Ovary (tissue), 7 donors: ENCODE measurements at regions not wholly inside any gene's neighbourhood (a gene's known extent, or its start where the extent isn't known, plus 50 kb on each side); places are given as distances from the start of the nearest gene placed in this dataset.

Experiments used
- DNase-seq, 5 donors: peaks; one replicate each; pipeline ENCODE4 v3.0.0-alpha.2; 2019 to 2020
- H3K27ac ChIP-seq, 2 donors: fragments of 200-600 bp; one replicate each; pipeline versions ENCODE4 v1.5.1 to v1.8.0; 2019 to 2022
- H3K27me3 ChIP-seq: fragments of 200-600 bp; one replicate; pipeline ENCODE4 v1.8.0; 2022
- H3K36me3 ChIP-seq: fragments of 200-600 bp; sonication (generic); one replicate; pipeline ENCODE4 v1.5.1; 2019
- H3K4me1 ChIP-seq: one replicate; pipeline ENCODE4 v1.8.1; 2013; ENCODE audit warnings: mild to moderate bottlenecking, moderate library complexity; ENCODE audit not compliant: insufficient read depth
- H3K4me3 ChIP-seq: fragments of 200-600 bp; sonication (generic); one replicate; pipeline ENCODE4 v1.5.1; 2017
- H3K9me3 ChIP-seq, 2 donors: fragments of 200-600 bp in 1 of 2; sonication (generic) in 1 of 2; one replicate each; pipeline versions ENCODE4 v1.5.1 to v1.8.1; 2013 to 2019; ENCODE audit warnings: mild to moderate bottlenecking in 1 of 2, moderate library complexity in 1 of 2
- EP300 ChIP-seq: sonication (generic); formaldehyde crosslinking; IDR thresholded peaks from one replicate; pipeline ENCODE4 v1.6.1; 2017; ENCODE audit warnings: antibody characterized with exemption
- POLR2A ChIP-seq: fragments of 450-650 bp; IDR thresholded peaks from one replicate; pipeline ENCODE4 v1.6.1; 2017; ENCODE audit warnings: antibody characterized with exemption, mild to moderate bottlenecking, moderate library complexity
- WGBS, 3 donors: extraction: QIAGEN DNeasy Blood & Tissue Kit in 1 of 3; methylation state at CpG; one replicate each; pipeline versions ENCODE4 v1.1.5 to v1.1.7; 2013 to 2017; 5-methylcytosine and 5-hydroxymethylcytosine counted together
- intact Hi-C, 4 donors: fragments of 100-400 bp; cut with DNase I; formaldehyde crosslinking; loops; one replicate each; pipeline versions ENCODE4 v1.11.0 to v1.15.1; 2022 to 2023
- TF ChIP-seq, protein P1 (sequence below), 3 donors: fragments of 450-650 bp in 2 of 3; fragments of 200-600 bp in 1 of 3; IDR thresholded peaks; one replicate each; pipeline versions ENCODE4 v1.5.1 to v1.8.0; 2016 to 2022; ENCODE audit warnings: antibody characterized with exemption in 3 of 3, mild to moderate bottlenecking in 1 of 3
- donor health status: DM: no; HTN: no; CAD: no; lungs with moderate emphysema.
- donor health status: DM: no; HTN: no; CAD: no.
- donor health status: Bipolar disorder and iron deficiency.
- donor health status: DM: no; HTN: no; CAD: no.
- donor health status: DM: yes; HTN: yes; CAD: no.

DNA sequence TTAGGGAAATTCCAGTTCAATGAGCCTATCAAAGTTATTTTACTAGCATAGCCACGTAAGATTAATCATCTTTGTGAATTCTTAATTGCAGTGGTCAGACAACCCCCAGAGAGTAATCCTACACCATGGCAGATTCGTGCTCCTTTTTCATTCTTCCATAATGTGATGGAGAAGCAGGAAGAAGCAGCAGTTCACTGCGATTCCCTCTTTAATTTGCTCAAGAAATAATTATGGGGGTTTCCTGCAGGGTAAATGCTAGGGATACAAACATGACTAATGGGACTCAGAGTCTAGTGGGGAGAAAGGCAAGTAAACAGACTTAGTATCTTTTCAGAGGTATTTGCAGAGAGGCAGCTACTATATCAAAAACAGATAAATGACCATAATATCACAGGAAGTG is 175.8 kb upstream of the HNRNPA3 start:
- Histone ChIP-seq H3K27ac (no peak overlapping the region), H3K4me3 (no peak overlapping the region), H3K9me3 (no peaks in the 10 kb centered on the region), H3K27me3 (no peaks in the 10 kb centered on the region), H3K36me3 (no peaks in the 10 kb centered on the region), H3K4me1 (no peaks in the 10 kb centered on the region)
- WGBS, 3 donors = 55 to 77% (median 66%) methylated on average over 3 of the region's 3 CpGs
- TF ChIP-seq, protein P1, sequence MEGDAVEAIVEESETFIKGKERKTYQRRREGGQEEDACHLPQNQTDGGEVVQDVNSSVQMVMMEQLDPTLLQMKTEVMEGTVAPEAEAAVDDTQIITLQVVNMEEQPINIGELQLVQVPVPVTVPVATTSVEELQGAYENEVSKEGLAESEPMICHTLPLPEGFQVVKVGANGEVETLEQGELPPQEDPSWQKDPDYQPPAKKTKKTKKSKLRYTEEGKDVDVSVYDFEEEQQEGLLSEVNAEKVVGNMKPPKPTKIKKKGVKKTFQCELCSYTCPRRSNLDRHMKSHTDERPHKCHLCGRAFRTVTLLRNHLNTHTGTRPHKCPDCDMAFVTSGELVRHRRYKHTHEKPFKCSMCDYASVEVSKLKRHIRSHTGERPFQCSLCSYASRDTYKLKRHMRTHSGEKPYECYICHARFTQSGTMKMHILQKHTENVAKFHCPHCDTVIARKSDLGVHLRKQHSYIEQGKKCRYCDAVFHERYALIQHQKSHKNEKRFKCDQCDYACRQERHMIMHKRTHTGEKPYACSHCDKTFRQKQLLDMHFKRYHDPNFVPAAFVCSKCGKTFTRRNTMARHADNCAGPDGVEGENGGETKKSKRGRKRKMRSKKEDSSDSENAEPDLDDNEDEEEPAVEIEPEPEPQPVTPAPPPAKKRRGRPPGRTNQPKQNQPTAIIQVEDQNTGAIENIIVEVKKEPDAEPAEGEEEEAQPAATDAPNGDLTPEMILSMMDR (IDR thresholded peaks at IDR 0.05) = no peak
- TF ChIP-seq POLR2A (no peak), EP300 (no peak)
- intact Hi-C loops = no loop called here
- no peak for DNase-seq

DNA sequence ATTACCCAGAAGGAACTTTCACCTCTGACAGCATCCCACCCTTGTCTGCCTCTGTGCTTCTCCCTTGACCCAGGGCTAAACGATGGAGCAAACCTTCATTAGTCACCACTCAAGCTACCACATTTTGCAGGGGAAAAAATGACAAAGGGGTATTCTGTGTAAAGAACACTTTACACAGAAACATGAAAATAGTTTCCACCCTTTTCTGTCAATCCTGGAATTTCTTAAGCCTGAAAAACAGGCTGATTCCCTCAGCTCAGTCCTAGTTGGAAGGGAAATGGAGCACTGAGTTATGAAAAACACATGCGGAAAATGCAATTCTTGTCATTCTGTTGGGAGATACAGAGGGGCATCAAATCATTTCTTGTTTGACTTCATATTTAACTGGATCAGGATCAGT is 175.0 kb upstream of the HNRNPA3 start:
- intact Hi-C loops = no loop called here
- Histone ChIP-seq H3K4me3 (no peak overlapping the region), H3K36me3 (no peaks in the 10 kb centered on the region), H3K4me1 (no peaks in the 10 kb centered on the region), H3K27ac (no peak overlapping the region), H3K9me3 (no peaks in the 10 kb centered on the region), H3K27me3 (no peaks in the 10 kb centered on the region)
- 75 to 85% (median 81%) methylated on average over 2 of the region's 2 CpGs for WGBS, 3 donors
- TF ChIP-seq, protein P1 (IDR thresholded peaks at IDR 0.05) = no peak
- no peak for TF ChIP-seq POLR2A
- no peak for TF ChIP-seq EP300
- DNase-seq = no peak

DNA sequence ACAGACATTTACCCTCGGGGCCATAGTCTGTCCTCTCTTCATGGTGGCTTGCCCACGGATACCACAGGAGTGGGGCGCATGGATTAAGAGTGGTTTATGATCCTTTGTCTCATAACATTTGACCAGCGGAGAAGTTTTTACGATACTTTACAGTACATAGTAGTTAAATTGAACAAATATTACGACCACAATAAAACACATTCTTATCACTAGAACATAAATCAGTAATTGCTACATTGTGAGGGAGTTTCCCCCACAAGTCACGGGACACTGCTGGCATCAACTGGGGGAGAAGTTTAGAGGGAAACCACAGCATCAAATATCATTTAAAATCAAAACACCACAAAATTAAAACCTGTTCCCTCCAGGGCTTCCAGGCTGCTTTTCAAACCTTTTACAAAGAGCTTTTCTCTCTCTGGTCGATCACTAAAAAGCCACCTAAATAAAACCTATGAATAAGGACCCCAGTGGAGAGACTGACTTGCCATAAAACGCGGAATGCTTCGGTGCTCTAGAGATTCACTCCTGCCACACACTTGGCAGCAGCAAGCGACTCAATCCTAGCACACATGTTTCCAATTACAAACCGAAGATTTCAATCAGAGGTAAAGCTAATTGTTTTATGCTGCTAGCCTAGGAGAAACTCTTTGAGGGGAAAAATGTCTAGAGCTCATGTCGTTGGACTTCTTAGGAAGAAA is 173.7 kb upstream of the HNRNPA3 start:
- Histone ChIP-seq H3K27ac (no peak overlapping the region), H3K27me3 (no peaks in the 10 kb centered on the region), H3K4me1 (no peaks in the 10 kb centered on the region), H3K9me3 (no peaks in the 10 kb centered on the region), H3K36me3 (no peaks in the 10 kb centered on the region), H3K4me3 (no peak overlapping the region)
- intact Hi-C loops = no loop called here
- TF ChIP-seq EP300 (no peak), POLR2A (no peak)
- TF ChIP-seq, protein P1 (IDR thresholded peaks at IDR 0.05) = no peak
- no peak for DNase-seq
- WGBS, 3 donors = 25 to 39% (median 30%) methylated on average over 14 of the region's 14 CpGs

DNA sequence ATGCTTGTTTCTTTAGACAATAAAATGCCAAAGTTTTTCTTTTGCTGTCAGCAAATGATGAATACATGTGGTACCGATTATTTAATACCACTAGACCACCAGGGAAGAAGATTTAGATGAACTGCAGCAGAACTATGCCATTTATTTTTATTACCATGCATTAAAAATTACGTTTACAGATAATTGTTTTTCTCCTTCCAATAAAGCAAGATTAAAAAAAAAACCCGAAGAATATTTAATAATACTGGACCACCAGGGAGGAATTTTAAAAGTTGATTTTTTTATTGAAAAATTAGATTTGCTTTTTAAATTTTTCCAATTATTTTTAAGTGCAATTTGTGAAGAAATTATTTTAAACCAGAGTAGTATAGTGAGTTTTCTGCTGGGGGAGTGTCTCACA is 170.3 kb upstream of the HNRNPA3 start:
- DNase-seq = no peak
- TF ChIP-seq, protein P1 (IDR thresholded peaks at IDR 0.05) = no peak
- TF ChIP-seq EP300 = no peak
- TF ChIP-seq POLR2A = no peak
- WGBS, 3 donors = 24 to 44% (median 40%) methylated on average over 3 of the region's 3 CpGs
- Histone ChIP-seq H3K27me3 (no peaks in the 10 kb centered on the region), H3K4me1 (no peaks in the 10 kb centered on the region), H3K27ac (no peak overlapping the region), H3K4me3 (no peak overlapping the region), H3K36me3 (no peaks in the 10 kb centered on the region), H3K9me3 (no peaks in the 10 kb centered on the region)
- intact Hi-C loops = no loop called here
